HG03378 (cell line): ENCODE measurements at regions not wholly inside any gene's neighbourhood (a gene's known extent, or its start where the extent isn't known, plus 50 kb on each side); places are given as distances from the start of the nearest gene placed in this dataset.

ENCODE experiments used
- ATAC-seq: cut with Tn5 transposase; IDR thresholded peaks from one replicate; pipeline ENCODE4 v1.9.1; 2021; ENCODE audit warnings: mild to moderate bottlenecking, moderate library complexity; ENCODE audit not compliant: unreplicated experiment

DNA sequence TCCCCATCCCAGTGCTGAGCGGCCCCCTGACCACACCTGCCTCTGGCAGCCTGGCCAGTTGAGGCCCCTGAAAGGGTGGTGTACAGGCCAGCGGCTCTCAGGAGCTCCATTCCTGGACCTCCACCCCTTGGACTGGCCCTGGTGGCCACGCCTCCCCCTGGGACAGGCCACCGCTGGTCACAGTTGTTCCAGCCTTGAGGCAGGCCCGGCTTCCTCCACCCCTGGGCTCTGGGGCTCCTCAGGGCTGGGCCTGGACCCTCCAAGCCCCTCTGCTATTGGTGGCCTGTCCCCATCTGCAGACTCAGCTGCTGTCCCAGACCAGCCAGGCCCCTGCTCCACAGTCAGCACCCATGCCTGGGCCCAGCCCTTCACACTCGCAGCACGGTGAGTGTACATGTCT lies 93.2 kb upstream of the NKX1-1 start:
- no peak for ATAC-seq

DNA sequence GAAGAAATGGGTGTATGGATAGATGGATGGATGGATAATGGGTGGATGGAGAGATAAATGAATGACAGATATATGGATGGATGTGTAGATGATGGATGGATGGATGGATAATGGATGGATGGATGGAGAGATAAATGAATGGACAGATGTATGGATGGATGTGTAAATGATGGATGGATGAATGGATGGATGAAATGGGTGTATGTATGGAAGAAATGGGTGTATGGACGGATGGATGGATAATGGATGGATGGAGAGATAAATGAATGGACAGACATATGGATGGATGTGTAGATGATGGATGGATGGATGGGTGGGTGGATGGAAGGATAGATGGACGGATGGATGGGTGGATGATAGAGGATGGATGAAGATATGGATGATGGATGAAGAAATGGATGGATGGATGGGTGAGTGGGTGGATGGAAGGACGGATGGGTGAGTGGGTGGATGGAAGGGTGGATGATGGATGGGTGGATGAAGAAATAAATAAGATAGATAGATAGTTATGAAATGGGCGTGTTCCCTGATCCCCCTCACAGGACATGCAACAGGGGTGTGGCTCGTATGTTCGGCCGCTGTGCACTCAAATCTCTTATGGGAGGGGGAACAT lies 91.1 kb upstream of the NKX1-1 start:
- no peak for ATAC-seq

DNA sequence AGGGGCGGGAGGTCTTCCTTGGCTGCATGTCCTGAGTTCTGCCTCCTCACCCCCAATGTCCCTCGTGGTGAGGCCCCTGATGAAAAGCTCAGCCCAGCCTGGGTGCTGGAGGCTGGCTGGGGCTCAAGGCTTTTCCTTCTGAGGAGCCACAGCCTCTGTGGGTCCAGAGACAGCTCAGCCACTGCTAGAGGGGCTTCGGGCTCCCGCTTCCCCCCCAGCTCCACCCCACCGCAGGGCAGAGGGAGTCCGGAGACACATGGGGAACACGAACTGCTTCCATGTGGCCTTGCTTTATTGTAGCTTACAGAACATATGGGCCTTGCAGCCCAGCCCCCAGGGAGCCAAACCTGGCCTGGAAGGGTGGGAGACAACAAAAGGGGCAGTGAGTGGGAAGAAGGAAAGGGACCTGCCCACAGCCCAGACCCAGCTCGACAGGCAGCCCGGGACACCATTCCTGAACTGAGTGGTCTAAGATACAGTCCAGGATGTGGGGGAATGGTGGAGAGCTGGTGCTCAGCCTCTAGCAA lies 89.9 kb upstream of the NKX1-1 start:
- no peak for ATAC-seq

DNA sequence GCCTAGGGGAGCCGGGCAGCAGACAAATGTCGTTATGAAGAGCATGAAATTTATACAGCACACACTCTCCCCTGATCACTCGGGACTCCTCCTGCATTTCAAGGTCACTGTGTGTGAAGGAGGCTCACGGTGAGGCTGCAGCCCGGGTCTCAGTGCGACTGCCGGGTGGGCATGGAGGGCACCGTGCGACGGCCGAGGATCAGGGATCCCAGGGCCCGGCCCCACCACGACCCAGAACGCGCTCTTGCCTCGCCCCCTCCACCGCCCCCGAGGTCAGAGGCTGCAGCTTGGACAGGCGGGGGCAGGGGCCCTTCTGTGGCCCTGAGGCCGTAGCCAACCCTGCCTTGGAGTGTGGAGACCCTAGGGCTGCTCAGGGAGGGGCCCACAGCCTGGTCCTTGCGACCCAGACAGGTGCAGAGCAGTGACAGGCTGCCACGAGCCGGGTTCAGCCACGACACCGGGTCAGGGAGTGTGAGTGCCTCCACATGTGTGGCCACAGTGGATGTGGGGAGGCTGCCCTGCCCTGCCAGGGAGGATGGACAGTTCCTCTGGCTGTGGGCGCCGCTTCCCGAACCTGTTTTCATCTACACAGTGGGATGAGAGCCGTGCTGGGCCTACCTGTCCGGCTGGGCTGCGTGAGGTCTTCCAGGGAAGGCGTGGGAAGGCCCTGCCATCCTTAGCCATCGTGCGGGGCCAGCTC lies 89.3 kb upstream of the NKX1-1 start:
- no peak for ATAC-seq

DNA sequence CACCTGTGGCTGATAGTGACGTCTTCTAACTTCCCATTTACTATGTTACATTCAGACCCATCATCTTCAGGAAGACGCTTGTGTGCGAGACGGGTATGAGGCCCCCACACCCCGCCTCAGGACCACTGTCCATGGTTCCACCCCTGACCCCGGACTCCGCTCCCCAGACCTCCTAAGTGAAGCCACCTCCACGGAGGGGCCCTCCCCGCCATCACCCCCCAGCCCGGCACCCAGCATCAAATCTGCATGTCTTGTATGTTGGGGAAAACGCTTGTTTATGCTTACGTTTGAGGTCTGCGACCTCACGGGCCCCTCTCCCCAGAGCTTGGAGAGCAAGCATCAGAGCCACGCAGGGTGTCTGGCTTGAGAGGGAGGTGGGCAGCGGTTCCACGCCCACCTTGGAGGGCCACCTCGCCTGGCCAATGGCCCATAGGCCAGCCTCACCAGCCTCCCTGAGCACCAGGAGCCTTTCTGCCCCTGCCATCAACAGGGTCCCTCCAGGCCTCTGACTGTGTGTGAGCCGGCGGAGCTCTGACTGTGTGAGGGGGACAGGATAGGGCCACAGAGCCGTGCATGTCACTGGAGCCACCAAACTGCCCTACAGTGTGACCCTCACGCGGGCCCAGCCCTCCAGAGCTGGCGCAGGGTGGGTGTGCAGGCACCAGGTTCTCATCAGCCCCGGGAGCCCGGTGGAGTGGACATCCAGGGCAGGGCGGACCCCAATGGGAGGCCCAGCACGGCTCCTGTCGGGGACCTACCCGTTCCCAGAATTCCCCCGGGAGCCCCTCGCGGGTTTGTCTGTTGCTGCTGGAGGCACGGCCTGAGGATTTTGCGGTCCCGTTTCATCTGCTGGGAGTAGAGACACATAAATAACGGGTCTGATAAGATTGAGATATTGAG lies 88.4 kb upstream of the NKX1-1 start:
- no peak for ATAC-seq

DNA sequence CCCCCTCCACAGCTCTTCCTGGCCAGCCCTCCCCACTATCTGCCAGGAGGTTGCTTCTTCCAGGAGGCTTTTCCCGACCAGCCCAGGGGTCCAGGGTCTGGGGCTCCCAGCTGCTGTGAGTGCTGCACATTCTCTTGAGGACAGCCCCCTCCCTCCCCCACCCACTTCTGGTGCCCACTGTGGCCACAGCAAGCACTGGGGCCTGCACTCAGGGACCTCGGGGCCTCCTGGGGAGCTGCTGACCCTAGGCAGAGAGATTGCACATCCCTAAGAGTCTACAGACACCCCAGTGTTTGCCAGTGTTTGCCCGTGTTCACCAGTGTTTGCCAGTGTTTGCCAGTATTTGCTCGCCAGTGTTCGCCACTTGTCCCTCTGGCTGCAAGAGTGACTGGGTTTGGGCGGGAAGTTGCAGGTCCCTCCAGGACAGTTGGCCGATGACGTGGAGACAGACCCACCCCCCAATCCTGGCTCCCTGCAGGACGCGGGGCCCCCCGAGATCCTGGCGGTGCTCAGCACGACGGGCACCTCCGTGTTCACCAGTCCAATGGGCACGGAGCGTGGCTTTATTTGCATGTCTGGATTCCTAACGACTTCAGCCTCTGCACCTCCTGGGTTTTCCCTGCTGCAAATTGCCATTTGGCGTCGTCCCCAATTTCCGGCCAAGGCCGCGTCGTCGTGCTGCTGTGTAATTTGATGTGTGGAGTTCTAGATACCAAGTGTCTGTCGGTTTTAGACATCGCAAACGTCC lies 87.5 kb upstream of the NKX1-1 start:
- ATAC-seq, result no peak

DNA sequence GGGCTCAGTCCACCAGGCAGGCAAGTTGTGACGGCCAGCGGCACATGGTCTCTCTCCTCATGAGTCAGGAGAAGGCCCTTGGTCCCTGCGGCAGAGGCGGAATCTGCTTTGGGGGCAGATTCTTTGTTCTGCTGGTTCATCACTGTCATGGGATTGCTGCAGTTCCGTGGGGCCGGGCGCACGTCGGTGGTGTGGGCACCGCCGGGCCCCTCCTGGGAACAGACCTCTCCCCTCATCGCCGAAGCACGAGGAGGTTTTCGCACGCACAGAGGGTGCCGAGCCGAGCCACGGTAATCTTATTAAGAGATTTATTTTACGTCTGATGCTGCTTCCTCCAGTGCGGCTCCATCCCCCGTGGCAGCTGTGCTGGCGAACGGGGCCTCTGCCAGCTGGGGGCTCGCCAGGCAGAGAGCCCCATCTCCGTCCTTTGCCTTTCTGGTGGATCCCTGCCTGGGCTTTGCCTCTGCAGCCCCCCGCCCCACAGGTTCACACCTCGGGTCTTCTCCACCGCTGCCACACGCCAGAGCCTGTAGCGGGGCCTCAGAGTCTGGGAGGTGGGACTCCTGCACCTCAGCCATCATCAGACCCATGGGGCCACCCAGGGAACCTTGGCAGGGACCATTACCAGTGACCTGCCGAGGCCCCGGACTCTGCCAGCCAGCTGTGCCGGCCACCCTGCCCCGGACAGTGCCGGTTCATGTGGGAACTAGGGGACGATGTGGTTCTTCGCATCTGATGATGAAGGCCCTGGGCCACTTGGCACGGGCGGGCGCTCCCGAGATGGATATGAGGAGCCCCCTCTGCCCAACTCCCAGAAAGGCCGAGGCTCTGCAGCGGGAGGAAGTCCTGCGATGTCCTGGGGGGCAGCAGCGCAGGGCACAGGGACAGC lies 86.7 kb upstream of the NKX1-1 start:
- no peak for ATAC-seq

DNA sequence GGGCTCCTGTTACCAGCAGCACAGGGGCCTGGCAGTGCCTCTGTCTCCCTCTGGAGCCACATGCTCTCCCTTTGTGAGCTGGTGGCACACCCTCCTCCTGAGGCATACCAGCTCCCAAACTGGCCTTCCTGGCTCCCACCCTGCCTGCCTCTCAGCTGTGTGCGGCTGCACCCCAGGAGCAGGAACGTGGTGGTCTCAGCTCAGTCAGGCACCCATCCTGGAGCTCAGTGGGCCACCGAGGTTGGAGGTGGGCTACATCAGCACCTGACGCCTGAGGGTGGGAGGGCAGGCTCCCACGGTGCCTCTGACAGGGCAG lies 85.9 kb upstream of the NKX1-1 start:
- ATAC-seq, result no peak

DNA sequence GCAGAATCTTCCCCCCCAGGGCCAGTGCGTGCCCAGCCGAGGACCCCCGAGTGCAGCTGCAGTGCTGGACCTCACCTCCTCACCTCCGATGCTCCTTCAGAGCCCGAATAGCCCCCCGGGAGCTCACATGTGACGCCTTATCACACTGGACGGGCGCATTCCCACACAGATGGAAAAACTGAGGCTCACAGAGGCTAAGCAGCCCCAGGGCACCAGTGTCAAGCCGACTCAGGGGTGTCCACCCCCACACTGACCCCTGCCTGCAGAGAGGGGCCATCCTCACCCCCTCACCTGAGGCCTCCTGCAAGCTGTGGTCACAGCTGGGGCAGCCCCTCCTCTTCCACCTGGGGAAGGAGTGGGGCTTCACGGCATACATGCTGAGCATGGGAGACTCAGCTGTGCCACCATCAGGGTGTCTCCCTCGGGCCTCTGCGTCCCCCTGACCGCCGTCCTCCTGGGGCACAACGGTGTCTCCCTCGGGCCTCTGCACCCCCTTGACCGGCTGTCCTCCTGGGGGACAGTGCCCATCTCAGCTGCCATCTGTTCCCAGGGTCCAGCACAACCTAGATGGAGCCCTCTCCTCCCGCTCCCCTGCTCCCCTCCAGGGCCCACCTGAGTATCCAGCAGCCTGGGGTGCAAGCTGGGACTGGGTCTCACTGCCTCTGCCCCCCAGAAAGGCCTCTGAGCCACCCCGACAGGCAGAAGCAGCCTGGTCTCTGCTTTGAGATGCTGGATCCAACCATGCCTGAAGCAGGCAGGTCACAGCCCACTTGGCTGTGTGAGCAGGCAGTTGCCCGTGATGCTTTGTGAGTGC lies 85.3 kb upstream of the NKX1-1 start:
- ATAC-seq, result no peak

DNA sequence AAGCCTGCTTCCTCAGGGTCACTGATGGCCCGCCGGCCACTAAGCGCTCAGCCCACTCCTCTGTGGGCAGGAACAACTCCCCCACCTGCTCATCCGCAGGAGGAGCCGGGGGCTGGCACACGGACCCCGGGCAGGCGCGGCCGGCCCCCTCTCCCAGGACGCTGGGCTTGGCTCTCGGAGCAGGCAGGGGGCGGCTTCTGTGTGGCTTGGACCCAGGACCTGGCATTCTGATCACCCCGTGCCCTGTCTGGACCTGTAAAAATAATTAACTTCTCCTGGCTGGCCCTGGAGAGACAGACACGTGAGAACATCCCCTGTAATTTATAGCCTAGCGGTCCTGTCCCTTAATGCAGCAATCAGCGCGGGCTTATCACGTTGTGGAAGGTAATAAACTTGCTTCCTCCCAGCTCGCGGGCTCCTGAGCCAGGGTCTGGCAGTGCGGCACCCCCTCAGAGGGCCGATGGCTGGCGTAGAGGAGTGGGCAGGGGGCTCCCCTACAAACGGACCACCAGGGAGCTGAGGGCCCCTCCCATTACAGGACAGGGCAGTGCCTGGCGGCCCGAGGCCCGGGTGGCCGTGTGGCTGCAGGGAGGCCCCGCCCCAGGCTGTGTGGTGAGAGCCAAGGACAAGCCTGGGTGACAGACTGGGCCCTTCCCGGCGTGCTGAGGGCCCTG lies 84.5 kb upstream of the NKX1-1 start:
- no peak for ATAC-seq

DNA sequence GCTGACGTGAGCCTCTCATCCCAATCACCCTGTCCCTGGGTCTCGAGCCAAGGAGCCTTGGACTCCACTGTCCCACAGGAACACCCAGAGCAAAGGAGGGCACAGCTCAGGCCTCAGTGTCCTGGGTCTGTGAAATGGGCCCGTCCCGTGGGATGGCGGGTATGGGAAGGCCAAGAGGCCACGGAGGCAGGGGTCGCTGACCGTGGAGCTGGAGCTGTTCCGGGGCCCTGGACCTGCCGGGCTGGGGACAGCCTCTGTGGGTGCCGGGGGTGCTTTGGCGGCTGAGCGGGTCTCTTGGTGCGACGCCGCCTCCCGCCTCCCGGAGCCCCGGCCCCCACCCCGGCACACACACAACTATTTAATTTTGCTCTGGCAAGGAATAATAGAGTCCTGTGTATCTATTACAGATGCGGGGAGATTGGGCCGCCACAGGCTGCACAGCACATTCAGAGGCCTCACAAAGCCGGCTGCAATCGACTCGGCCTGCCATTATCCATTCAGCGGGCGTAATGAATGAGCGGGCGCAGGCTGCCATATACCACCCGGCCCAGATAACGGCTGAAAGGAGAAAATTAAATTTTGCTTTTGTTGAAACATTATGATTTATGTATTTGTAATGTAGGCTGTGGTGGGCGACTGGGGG lies 83.9 kb upstream of the NKX1-1 start:
- no peak for ATAC-seq

DNA sequence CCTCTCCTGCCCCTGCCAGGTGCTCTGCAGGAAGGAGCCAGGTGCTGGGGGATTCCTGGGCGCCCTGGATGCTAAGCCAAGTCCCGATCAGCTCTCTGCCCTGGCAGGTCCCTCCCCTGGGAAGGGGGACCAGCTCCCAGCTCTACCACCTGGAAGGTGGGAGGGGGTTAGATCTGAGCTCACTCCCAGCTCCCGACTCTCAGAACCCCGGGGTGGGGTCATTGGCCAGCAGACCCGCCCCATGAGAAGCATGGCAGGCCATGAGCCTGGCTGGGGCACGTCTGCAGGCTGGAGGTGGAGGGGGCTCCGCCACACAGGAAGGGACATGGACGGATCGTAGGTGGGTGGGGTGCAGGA lies 83.4 kb upstream of the NKX1-1 start:
- ATAC-seq, result no peak

DNA sequence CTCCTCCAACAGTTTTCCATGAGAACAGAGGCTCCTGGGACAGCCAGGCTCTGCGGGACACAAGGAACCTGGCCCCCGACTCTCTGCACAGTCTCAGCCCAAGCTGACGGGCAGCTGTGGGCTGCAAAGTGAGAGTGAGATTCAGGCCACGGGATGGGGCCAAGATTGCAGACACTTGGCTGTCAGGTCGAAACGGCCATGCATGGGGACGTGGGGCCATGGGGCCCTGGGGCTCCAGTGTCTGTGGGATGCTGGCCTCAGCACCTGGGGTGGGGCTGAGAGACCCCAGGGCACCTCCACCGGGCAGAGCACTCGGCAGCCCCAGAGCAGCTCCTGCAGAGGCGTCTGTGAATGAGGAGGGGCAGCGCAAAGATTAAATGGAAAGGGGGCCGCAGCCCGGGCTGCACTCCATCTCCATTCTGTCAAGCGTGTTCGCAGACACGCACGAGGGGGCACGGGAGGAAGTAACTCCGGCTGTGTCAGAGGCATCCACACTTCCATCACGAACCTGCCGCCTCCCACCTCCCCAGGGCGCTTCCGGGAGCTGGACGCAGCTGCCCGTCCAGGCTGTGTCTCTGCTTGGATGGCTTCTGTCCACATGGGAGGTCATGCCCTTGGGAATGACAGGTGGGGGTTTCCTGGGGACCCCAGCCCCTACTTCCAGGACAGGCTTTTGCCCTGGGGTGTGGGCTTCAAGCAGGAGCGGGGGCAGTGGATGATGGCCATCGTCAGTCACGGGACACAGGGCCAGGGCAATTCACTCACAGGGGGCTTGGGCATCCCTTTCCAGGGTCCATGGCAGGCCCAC lies 82.8 kb upstream of the NKX1-1 start:
- no peak for ATAC-seq

DNA sequence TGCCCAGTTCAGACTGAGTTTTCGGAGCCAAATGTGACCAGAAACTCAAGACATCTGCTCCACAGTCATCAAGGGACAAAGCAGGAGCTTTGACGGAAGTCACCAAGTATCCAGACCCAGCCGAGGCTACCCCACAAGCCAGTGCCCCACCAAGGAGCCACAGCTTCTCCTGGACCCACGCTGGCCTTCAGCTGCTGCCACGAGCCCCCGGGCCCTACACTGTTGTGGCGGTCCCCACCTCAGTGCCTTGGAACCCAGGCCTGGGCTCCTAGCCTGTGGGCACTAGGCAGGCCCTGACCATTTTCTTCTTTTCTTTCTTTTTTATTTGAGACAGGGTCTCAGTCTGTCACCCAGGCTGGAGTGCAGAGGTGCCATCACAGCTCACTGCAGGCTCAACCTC lies 82.1 kb upstream of the NKX1-1 start:
- ATAC-seq, result no peak

DNA sequence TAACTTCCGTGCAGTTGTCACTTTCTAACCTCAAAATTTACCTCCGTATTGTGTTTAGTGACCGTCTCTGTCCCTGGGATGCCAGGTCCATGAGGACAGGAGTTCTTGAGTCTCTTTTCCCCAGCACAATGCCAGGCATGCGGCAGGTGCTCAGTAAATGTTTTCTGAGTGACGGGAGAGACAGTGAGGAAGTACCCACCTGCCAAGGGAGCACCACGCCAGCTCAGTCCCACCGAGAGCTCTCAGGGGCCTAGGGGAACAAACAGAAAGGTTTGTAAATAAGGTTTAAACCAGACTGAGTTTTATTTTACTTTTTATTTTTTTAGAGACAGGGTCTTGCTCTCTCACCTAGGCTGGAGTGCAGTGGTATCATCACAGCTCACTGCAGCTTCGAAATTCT lies 81.5 kb upstream of the NKX1-1 start:
- no peak for ATAC-seq

DNA sequence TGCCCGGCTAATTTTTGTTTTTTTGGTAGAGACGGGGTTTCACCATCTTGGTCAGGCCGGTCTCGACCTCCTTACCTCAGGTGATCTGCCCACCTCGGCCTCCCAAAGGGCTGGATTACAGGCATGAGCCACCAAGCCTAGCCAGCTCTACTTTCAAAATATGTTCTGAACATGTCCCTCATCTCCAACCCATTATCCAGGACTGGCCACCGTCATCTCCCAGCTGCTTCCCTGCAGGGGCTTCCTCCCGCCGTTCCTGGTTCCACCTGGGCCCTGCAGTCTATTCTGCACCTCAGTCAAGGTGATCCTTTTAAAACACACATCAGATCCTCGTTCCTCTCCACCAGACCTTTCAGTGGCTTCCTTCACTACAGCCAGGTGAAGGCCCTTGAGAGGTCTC lies 80.9 kb upstream of the NKX1-1 start:
- no peak for ATAC-seq

DNA sequence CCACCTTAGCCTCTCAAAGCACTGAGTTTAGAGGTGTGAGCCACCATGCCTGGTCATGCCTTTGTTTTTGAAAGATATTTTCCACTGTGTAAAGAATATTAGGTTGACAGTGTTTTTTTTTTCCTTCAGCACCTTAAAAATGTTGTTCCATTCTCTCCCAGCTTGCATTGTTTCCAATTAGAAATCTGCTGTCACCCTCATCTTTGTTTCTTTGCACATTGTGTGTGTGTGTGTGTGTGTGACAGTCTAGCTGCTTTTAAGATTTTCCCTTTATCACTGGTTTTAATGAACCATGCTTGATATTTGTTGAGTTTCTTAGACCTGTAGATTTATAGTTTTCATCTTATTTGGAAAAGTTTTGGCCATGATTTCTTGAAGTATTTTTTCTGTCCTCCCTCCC lies 79.0 kb upstream of the NKX1-1 start:
- ATAC-seq, result no peak

DNA sequence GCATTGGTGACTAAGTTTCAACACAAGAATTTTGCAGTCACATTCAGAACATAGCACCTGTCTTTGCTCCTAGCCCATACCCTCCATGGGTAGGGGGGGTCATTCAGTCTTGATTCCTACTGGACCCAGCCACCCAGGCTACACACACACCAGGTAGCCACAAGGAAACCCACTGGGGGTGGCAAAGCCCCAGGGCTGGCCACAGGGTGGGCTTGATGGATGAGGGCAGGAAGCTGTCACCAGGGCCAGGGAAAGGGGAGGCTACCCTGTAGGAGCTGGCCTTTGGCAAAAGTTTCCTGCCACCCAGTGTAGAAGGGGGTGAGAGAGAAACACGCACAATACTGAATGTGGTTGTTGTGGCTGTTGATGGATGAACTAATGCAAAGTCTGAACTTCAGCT lies 74.5 kb upstream of the NKX1-1 start:
- ATAC-seq, result no peak
